ENCODE measurements at regions not wholly inside any gene's neighbourhood (a gene's known extent, or its start where the extent isn't known, plus 50 kb on each side); places are given as distances from the start of the nearest gene placed in this dataset.
A peak's percentile ranks its signal among the peaks of the same experiment; 100 is the strongest.

DNA sequence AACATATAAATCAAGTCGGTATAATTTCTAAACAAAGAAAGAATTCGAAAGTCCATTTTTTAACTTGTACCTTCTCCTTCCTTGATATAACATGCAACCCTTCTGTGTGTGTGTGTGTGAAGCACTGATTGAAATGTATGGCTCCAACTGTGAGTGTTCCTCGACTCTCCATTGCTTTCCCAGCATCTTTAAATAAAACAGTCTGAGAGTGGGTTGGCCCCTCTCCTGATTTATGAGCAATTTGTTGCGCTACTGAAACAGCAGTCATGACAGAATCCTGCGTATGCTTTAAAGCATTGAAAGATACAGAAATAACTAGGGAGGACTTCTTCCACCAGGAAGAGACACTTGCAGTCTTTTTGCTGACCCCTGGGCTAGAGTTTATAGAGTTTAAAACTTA lies 340.0 kb upstream of the SATB1 start:
- no peaks in the 10 kb centered on the region for H3K27me3 ChIP-seq (ENCODE audit: insufficient read depth, low read length)

DNA sequence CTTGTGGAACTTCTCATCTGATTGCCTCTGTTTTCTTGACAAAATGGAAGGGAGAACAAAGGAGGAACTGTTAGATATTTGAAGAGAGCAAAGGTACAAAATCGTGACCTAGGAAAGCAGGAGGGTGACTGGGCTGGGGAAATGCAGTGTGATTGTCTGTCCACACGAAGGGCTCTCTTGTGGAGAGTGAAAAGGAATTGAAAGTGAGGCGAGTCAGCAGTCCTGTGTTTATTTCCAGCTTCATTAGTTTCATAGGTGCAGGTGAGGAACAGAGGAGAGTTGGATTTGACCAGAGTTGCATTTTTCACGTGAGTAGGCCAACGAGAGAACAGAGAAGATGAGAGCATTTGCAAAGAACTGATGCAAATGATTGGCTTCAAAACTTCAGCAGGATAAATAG lies 336.4 kb upstream of the SATB1 start:
- Histone ChIP-seq H4K12ac (ENCODE audit: low read depth, low read length) (no peak overlapping the region), H3K79me2 (ENCODE audit: control insufficient read depth, insufficient read depth, low read length, poor library complexity) (no peaks in the 10 kb centered on the region), H3K36me3 (ENCODE audit: control insufficient read depth in 1 of 2, insufficient read depth in 2 of 2, low read length in 2 of 2) (no peaks in the 10 kb centered on the region), H3K23ac (ENCODE audit: low read length) (no peak overlapping the region), H3K27ac (ENCODE audit: low read depth, low read length) (no peak overlapping the region), H2AK5ac (ENCODE audit: low read length) (no peak overlapping the region), H3K4me2 (ENCODE audit: low read length) (no peak overlapping the region), H3K79me1 (ENCODE audit: low read length) (no peaks in the 10 kb centered on the region), H2BK120ac (ENCODE audit: insufficient read depth, low read length, poor library complexity) (no peak overlapping the region), H3K9me3 (ENCODE audit: insufficient read depth, low read depth, low read length) (no peaks in the 10 kb centered on the region), H3K9ac (ENCODE audit: low read length) (no peak overlapping the region), H3K18ac (ENCODE audit: low read length) (no peak overlapping the region), H3K4ac (ENCODE audit: low read depth, low read length) (no peak overlapping the region), H3K14ac (ENCODE audit: low read length) (no peak overlapping the region), H3K4me3 (ENCODE audit: low read depth, low read length) (no peak overlapping the region), H4K91ac (ENCODE audit: low read depth, low read length) (no peak overlapping the region), H3K27me3 (ENCODE audit: insufficient read depth, low read length) (no peaks in the 10 kb centered on the region), H4K8ac (ENCODE audit: low read depth, low read length) (no peak overlapping the region), H2BK12ac (ENCODE audit: low read length) (no peak overlapping the region), H2BK5ac (ENCODE audit: low read depth, low read length, poor library complexity) (no peak overlapping the region), H3K4me1 (ENCODE audit: control insufficient read depth in 1 of 2, insufficient read depth in 2 of 2, low read length in 2 of 2) (no peaks in the 10 kb centered on the region), H2AFZ (ENCODE audit: insufficient read depth, low read length, poor library complexity) (no peak overlapping the region)
- WGBS (ENCODE audit: extremely low coverage, insufficient coverage, insufficient read length), result no CpG with 5 or more reads among the region's 5 CpGs
- DNase-seq, result no peak

More for the DNA sequence above, 340.0 kb upstream of the SATB1 start:
- Histone ChIP-seq H3K18ac (ENCODE audit: low read length) (no peak overlapping the region), H3K4me3 (ENCODE audit: low read depth, low read length) (no peak overlapping the region), H4K8ac (ENCODE audit: low read depth, low read length) (no peak overlapping the region), H2BK120ac (ENCODE audit: insufficient read depth, low read length, poor library complexity) (no peak overlapping the region), H3K14ac (ENCODE audit: low read length) (no peak overlapping the region), H4K91ac (ENCODE audit: low read depth, low read length) (no peak overlapping the region), H2BK12ac (ENCODE audit: low read length) (no peak overlapping the region), H3K27ac (ENCODE audit: low read depth, low read length) (no peak overlapping the region), H3K9ac (ENCODE audit: low read length) (no peak overlapping the region), H3K4ac (ENCODE audit: low read depth, low read length) (no peak overlapping the region), H3K4me1 (ENCODE audit: control insufficient read depth in 1 of 2, insufficient read depth in 2 of 2, low read length in 2 of 2) (no peaks in the 10 kb centered on the region), H2AFZ (ENCODE audit: insufficient read depth, low read length, poor library complexity) (no peak overlapping the region), H3K79me1 (ENCODE audit: low read length) (no peaks in the 10 kb centered on the region), H2BK5ac (ENCODE audit: low read depth, low read length, poor library complexity) (no peak overlapping the region), H3K9me3 (ENCODE audit: insufficient read depth, low read depth, low read length) (no peaks in the 10 kb centered on the region), H4K12ac (ENCODE audit: low read depth, low read length) (no peak overlapping the region), H3K4me2 (ENCODE audit: low read length) (no peak overlapping the region), H3K23ac (ENCODE audit: low read length) (no peak overlapping the region), H3K36me3 (ENCODE audit: control insufficient read depth in 1 of 2, insufficient read depth in 2 of 2, low read length in 2 of 2) (no peaks in the 10 kb centered on the region), H2AK5ac (ENCODE audit: low read length) (no peak overlapping the region), H3K79me2 (ENCODE audit: control insufficient read depth, insufficient read depth, low read length, poor library complexity) (no peaks in the 10 kb centered on the region)
- WGBS (ENCODE audit: extremely low coverage, insufficient coverage, insufficient read length), result no CpG with 5 or more reads among the region's 5 CpGs
- no peak for DNase-seq

DNA sequence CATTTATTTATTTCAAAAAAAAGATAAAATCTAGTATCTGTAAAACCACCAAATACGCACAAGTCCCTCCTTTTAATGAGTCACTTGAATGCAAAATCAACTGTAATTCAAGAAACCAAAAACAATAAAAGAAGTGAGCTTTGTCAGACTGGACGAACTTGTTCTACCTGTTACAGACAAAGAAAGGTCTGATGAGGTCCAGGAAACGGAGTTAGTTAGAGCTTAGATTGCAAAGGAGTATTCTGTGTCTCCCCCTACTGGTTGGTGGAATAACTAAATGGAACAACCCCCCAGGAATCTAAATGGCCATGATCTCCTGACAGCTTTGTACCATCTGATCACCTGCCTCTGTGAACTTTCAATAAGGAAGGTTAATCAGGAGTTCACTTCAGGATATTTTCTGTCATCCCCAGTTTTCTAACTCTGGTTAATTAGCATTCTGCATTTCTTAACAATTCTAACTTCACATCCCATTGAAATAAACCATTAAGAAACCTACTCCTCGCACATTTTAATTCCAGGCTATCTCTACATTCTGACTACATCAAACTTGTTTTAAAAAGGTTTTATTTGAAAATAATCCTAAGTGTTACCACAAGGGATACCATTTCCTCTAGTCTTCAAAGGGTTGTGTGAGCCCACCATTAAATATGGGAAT lies 333.0 kb upstream of the SATB1 start:
- WGBS (ENCODE audit: extremely low coverage, insufficient coverage, insufficient read length), result no CpG with 5 or more reads among the region's 4 CpGs
- H3K18ac ChIP-seq (ENCODE audit: low read length), result no peak overlapping the region

DNA sequence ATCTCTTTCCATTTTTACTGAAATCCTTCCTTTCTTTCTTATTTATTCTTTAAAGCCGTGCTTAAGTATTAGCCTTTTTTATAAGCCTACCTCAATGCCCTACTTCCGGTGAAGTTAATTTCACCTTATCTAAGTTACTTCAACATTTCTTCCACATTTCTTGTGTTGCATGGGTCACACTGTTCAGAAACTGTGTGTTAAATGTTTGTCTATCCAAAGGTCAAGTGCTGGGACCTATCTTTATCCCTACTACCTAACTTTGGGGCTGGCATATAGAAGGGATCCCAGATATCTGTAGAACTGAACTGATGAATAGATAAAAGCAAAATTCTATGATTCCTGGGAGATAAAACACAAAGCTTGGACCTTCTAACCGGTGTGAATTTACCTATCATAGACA lies 332.3 kb upstream of the SATB1 start:
- Histone ChIP-seq H3K4ac (ENCODE audit: low read depth, low read length) (no peak overlapping the region), H3K27me3 (ENCODE audit: insufficient read depth, low read length) (no peaks in the 10 kb centered on the region), H3K23ac (ENCODE audit: low read length) (no peak overlapping the region), H3K14ac (ENCODE audit: low read length) (no peak overlapping the region), H3K79me2 (ENCODE audit: control insufficient read depth, insufficient read depth, low read length, poor library complexity) (no peaks in the 10 kb centered on the region), H2BK12ac (ENCODE audit: low read length) (no peak overlapping the region), H3K4me2 (ENCODE audit: low read length) (no peak overlapping the region), H4K8ac (ENCODE audit: low read depth, low read length) (no peak overlapping the region), H3K9me3 (ENCODE audit: insufficient read depth, low read depth, low read length) (no peaks in the 10 kb centered on the region), H3K36me3 (ENCODE audit: control insufficient read depth in 1 of 2, insufficient read depth in 2 of 2, low read length in 2 of 2) (no peaks in the 10 kb centered on the region), H4K12ac (ENCODE audit: low read depth, low read length) (no peak overlapping the region), H2BK5ac (ENCODE audit: low read depth, low read length, poor library complexity) (no peak overlapping the region), H2AFZ (ENCODE audit: insufficient read depth, low read length, poor library complexity) (no peak overlapping the region), H3K27ac (ENCODE audit: low read depth, low read length) (no peak overlapping the region), H2AK5ac (ENCODE audit: low read length) (no peak overlapping the region), H3K9ac (ENCODE audit: low read length) (no peak overlapping the region), H4K91ac (ENCODE audit: low read depth, low read length) (no peak overlapping the region), H3K18ac (ENCODE audit: low read length) (no peak overlapping the region), H3K79me1 (ENCODE audit: low read length) (no peaks in the 10 kb centered on the region), H2BK120ac (ENCODE audit: insufficient read depth, low read length, poor library complexity) (no peak overlapping the region), H3K4me1 (ENCODE audit: control insufficient read depth in 1 of 2, insufficient read depth in 2 of 2, low read length in 2 of 2) (no peaks in the 10 kb centered on the region), H3K4me3 (ENCODE audit: low read depth, low read length) (no peak overlapping the region)
- no peak for DNase-seq
- no CpG with 5 or more reads among the region's 3 CpGs for WGBS (ENCODE audit: extremely low coverage, insufficient coverage, insufficient read length)

More for the DNA sequence above, 333.0 kb upstream of the SATB1 start:
- no peak overlapping the region for H4K8ac ChIP-seq (ENCODE audit: low read depth, low read length)
- DNase-seq, result peak; percentile 61 to 87
- H2BK120ac ChIP-seq (ENCODE audit: insufficient read depth, low read length, poor library complexity), result no peak overlapping the region
- H2BK5ac ChIP-seq (ENCODE audit: low read depth, low read length, poor library complexity), result no peak overlapping the region
- no peak overlapping the region for H3K9ac ChIP-seq (ENCODE audit: low read length)
- H3K9me3 ChIP-seq (ENCODE audit: insufficient read depth, low read depth, low read length), result no peaks in the 10 kb centered on the region
- H3K36me3 ChIP-seq (ENCODE audit: control insufficient read depth in 1 of 2, insufficient read depth in 2 of 2, low read length in 2 of 2), result no peaks in the 10 kb centered on the region
- no peak overlapping the region for H4K12ac ChIP-seq (ENCODE audit: low read depth, low read length)
- no peaks in the 10 kb centered on the region for H3K27me3 ChIP-seq (ENCODE audit: insufficient read depth, low read length)
- no peak overlapping the region for H3K4me2 ChIP-seq (ENCODE audit: low read length)
- no peaks in the 10 kb centered on the region for H3K4me1 ChIP-seq (ENCODE audit: control insufficient read depth in 1 of 2, insufficient read depth in 2 of 2, low read length in 2 of 2)
- no peak overlapping the region for H3K4ac ChIP-seq (ENCODE audit: low read depth, low read length)
- H2AFZ ChIP-seq (ENCODE audit: insufficient read depth, low read length, poor library complexity), result no peak overlapping the region
- H3K79me1 ChIP-seq (ENCODE audit: low read length), result no peaks in the 10 kb centered on the region
- no peak overlapping the region for H2AK5ac ChIP-seq (ENCODE audit: low read length)
- H3K4me3 ChIP-seq (ENCODE audit: low read depth, low read length), result no peak overlapping the region
- no peak overlapping the region for H2BK12ac ChIP-seq (ENCODE audit: low read length)
- no peak overlapping the region for H3K23ac ChIP-seq (ENCODE audit: low read length)
- H4K91ac ChIP-seq (ENCODE audit: low read depth, low read length), result no peak overlapping the region
- H3K27ac ChIP-seq (ENCODE audit: low read depth, low read length), result no peak overlapping the region
- H3K79me2 ChIP-seq (ENCODE audit: control insufficient read depth, insufficient read depth, low read length, poor library complexity), result no peaks in the 10 kb centered on the region
- no peak overlapping the region for H3K14ac ChIP-seq (ENCODE audit: low read length)
